ENCODE measurements at regions not wholly inside any gene's neighbourhood (a gene's known extent, or its start where the extent isn't known, plus 50 kb on each side); places are given as distances from the start of the nearest gene placed in this dataset.

- TF ChIP-seq CTCF (IDR thresholded peaks at IDR 0.05) = no peak
Measured at GRCh38 chr15:95492388-95493070, 838.0 kb upstream of the NR2F2 start.

GRCh38 chr15:95494971-95495541 lies 835.4 kb upstream of the NR2F2 start:
- TF ChIP-seq CTCF (IDR thresholded peaks at IDR 0.05) = no peak

- TF ChIP-seq CTCF (IDR thresholded peaks at IDR 0.05) = no peak
Measured at GRCh38 chr15:95497634-95498033, 832.9 kb upstream of the NR2F2 start.

GRCh38 chr15:95498961-95499360 lies 831.5 kb upstream of the NR2F2 start:
- TF ChIP-seq CTCF (IDR thresholded peaks at IDR 0.05) = no peak

- TF ChIP-seq CTCF (IDR thresholded peaks at IDR 0.05) = no peak
Measured at GRCh38 chr15:95499397-95499796, 831.1 kb upstream of the NR2F2 start.

- no peak for TF ChIP-seq CTCF (IDR thresholded peaks at IDR 0.05)
Measured at GRCh38 chr15:95501865-95502264, 828.6 kb upstream of the NR2F2 start.

GRCh38 chr15:95503107-95503506 lies 827.4 kb upstream of the NR2F2 start:
- no peak for TF ChIP-seq CTCF (IDR thresholded peaks at IDR 0.05)
